Keratinocyte (primary cell): ENCODE measurements at regions not wholly inside any gene's neighbourhood (a gene's known extent, or its start where the extent isn't known, plus 50 kb on each side); places are given as distances from the start of the nearest gene placed in this dataset.

ENCODE experiments used
- CTCF ChIP-seq, 3 experiments: IDR thresholded peaks in 1 of 3; conservative IDR thresholded peaks in 1 of 3; optimal IDR thresholded peaks in 1 of 3; 2 replicates in 2 of 3; 3 replicates in 1 of 3; pipeline versions ENCODE3 to v1.5.1; 2011; ENCODE audit warnings: low read length in 3 of 3, mild to moderate bottlenecking in 3 of 3, moderate library complexity in 2 of 3, control low read depth in 1 of 3, inconsistent platforms in 1 of 3; ENCODE audit not compliant: insufficient read depth in 2 of 3; ENCODE audit errors: extremely low read depth in 1 of 3
- EZH2 ChIP-seq: IDR thresholded peaks from one replicate; pipeline ENCODE4 v1.6.1; 2012; ENCODE audit warnings: inconsistent platforms, mild to moderate bottlenecking, low read length, moderate library complexity

- TF ChIP-seq CTCF (optimal IDR thresholded peaks at IDR 0.05 in 1 of 3, IDR thresholded peaks at IDR 0.05 in 1 of 3, conservative IDR thresholded peaks at IDR 0.05 in 1 of 3; ENCODE audit: extremely low read depth in 1 of 3, insufficient read depth in 2 of 3, low read length in 3 of 3) (no peak), EZH2 (no peak)
Measured at GRCh38 chr3:68373727-68374126, 558.6 kb downstream of the TAFA4 start.
